GM18861 (cell line): ENCODE measurements at regions not wholly inside any gene's neighbourhood (a gene's known extent, or its start where the extent isn't known, plus 50 kb on each side); places are given as distances from the start of the nearest gene placed in this dataset.

ENCODE experiments used
- ATAC-seq: cut with Tn5 transposase; IDR thresholded peaks from one replicate; pipeline ENCODE4 v1.9.1; 2021; ENCODE audit not compliant: unreplicated experiment

DNA sequence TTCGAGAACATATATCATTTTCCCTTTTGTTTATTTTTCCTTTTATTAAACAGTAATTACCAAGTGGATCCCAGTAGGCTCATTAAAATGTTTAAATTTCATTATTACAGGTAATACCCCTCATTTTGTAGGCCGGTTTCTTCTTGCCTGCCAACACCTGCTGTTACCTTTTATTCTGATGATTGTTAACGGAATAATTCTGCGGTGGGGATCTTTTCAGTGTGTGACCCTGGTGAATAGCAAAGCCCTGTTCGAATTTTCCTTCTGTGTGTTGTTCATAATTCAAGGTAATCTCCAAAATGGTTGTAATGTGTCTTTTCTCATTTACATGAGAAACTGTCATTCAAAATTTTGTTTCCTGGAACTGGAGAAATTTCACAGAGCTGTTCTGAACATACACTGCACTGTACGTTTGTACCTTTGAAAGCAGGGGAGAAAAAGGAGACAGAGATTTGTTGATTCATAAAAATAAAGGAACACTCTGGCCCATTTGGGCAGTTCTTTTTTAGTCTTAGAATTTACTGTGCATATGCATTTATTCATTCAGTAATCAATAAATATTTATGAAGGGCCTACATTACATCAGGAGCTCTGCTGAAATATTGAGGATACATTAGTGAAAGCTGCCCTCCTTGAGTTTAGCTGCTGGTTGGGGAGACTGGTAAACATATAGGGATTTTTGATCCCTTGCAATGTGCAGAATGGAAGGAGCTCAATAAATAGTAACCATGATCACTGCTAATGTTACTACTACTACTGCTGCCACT lies 502.0 kb downstream of the QKI start:
- no peak for ATAC-seq

DNA sequence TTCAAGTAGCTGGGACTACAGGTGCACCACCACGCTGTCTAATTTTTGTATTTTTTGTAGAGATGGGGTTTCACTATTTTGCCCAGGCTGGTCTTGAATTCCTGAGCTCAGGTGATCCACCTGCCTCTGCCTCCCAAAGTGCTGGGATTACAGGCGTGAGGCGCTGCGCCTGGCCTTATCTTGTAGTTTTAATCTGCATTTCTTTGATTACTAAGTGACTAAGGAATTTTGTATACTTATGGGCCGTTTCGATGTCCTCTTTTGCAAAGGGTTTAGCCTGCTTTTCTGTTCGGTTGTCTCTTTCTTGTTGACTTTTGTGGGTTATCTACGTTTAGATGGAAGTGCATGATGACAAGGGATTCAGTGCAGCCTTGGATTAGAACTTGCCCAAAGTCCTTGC lies 500.6 kb downstream of the QKI start:
- no peak for ATAC-seq

DNA sequence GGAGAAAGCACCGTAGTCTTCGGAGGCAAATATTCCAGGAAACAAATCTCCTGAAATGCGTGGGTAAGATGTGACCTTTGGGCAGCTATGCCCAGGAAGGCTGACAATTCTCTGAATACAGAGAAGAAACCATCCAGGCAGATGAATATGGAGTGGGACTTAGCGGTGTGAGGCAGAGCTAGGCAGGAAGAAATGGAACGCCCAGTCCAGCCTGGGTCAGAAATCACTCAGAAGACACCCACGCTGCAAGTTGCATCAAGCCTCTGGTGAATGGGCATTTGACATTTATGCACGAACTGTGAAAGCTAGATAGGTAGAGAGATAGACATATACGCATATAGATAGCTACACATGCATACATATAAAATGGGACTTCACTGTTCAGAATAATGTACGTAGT lies 498.5 kb downstream of the QKI start:
- ATAC-seq = no peak

DNA sequence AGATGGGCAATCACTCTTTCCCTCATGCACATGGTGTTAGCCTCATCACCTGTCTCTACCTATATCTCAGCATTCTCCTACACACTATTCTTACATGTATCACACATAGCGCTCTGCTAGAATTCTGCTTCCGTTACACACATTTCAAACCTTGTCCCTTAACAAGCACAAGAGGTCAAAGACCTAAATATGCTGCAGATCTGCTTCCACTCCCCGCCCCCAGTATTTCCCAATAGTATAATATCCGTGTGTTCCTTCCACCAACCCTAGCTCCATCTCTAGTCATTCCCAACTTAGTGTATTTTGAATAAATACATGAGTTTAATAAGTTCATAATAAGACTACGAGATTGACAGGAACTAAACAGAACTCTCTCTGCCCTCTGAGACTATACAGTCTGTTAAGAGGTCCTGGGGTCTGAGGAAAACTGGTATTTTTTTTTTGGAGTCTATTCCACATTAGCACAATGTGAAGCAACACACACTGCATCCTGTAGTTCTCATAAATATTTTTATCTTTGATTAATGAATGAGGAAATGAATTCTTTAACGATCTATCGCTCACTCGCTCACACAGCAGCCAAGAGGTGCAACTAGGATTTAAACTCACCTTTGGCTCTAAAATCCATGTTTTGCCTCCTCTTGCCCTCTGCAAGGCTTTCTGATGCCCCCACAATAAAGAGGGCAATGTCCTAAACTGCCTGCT lies 491.6 kb downstream of the QKI start:
- ATAC-seq = no peak

DNA sequence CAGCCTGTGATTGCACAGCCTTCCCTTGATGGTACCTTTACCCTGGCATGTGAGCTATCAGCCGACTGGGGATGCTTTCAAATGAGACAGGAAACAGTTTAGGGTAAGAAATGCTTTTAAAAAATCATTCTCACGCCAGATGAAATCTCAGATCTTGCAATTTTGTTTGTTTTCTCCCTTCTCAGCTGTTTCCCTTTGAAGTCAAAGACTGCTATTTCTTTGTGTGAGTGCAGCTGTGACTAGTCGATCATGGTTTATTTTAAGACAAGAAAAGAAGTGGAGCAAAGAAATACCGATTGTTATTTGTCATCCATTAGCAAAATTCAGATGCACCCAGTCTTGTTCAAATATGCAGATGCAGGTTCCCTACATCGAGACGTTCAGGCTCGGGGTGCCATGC lies 489.7 kb downstream of the QKI start:
- ATAC-seq = no peak

DNA sequence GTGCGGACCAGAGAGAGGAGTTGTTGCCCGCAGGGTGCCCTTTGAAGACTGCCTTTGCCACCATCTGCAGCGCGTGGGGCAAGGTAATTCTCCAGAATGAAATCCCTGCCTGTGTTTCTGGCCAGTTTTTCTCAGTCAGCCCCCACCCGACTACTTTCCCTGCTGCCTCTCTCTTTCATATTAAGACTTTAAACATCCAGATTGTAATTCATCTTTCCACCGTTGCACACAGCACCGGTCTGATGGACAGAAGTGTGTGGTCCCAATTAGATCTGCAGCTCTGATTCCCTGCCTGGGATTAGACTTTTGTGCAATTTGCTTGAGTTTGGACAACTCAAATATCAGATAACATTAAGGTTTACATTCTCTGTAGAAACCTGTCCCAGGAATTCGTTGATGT lies 489.0 kb downstream of the QKI start:
- no peak for ATAC-seq

DNA sequence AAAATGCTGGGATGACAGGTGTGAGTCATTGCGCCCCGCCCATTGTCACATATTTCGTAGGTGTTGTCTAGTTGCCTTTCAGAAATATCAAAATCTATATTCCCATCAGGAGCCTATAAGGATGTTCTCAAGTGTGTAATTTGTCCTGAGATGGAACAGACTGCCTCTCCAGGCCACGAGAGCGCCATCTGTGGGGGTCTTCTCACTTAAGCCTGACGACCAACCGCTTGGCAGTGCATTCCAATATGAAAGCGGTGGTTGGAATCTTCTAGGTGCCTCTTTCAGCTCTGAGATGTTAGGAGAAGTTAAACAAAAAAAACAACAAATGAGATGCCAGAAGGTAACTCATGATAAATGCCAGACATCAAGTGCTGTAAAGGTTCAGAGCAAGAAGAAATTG lies 488.5 kb downstream of the QKI start:
- no peak for ATAC-seq

DNA sequence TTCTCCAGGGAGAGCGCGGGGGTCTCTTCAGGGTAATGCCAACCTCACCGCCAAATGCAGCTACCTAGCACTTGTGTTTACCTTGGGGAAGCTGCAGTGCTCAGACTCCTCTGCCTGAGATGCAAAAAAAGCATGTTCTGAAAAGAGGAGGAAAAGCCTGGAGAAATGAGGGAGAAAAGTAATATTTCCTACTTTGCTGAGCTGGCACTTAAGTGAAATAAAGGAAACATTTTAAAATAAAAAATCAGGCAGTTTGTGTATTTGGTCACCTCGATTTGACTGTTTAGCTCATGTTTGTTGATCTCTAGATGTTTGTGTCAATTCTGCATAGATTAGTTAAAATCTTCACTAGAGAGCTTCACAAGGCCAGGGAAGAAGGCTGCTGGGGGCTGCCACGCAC lies 487.2 kb downstream of the QKI start:
- no peak for ATAC-seq

DNA sequence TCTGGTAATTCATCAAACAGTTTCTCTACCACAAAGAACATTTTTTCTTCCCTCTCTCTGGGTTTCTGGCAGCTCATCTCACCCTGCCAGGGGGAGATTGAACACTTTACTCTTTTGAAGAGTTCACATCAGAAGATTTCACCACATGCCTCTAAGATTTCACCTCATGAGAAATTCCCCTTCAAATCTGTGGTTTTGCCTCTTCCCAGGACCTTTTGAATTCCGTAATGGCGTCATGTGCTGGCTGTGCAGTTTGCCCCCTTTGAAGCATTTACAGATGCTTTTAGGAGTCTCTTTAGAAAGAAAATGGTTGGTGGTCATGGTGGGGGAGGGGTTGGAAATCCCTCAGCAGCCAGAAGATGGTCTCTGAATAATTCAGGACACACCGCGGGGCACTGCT lies 486.1 kb downstream of the QKI start:
- no peak for ATAC-seq

DNA sequence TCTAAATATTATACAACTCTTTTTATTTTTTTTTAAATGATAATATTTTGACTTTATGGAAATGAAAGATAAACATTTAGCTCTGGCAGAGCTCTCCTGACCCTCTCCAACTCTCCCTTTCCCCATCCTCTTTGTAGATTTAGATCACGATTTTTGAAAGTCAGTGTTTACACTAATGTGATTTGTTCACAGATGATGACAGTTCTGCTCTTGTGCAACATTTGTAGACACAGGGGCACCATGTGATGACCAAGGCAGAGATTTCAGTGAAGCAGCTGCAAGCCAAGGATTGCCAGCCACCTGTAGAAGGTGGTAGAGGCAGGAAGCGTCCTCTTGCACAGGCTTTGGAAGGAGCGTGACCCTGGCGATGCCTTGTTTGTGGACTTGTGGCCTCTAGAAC lies 483.2 kb downstream of the QKI start:
- ATAC-seq = no peak

DNA sequence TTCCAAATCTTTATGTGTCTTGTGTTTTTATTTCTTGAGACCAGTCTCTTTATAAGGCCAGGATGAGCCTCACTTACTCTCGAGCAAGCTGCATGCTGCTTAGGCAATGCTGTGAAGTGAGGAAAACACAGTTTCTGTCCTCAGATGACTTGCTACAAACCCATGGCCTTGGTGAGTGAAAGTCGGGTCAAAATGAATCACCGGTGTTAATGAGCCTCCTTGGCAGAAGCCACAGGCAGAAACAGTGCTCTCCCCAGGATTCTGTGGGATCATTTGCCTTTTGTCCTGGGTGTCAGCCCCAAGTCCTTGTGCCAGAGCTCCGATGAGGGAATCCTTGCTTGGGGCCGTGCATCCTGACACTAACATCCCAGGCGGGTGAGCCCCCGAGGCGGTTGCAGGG lies 482.5 kb downstream of the QKI start:
- no peak for ATAC-seq

DNA sequence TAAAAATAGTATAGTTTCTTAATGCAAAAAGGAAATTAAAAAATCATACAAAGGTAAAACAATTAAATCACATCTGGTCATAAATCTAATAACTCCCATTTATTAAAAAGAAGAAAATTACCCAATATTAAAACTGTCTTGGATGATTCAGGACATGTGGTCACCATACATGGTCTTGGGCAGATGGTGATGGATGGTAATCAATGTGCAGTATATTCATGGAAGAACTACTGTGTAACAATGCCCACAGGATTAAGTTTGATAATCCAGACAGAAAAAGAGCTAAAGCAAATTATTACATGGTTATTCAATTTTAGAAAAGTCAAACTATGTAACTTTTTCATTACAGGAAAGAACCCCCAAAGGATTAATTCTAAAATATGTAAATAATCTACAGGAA lies 480.6 kb downstream of the QKI start:
- no peak for ATAC-seq

DNA sequence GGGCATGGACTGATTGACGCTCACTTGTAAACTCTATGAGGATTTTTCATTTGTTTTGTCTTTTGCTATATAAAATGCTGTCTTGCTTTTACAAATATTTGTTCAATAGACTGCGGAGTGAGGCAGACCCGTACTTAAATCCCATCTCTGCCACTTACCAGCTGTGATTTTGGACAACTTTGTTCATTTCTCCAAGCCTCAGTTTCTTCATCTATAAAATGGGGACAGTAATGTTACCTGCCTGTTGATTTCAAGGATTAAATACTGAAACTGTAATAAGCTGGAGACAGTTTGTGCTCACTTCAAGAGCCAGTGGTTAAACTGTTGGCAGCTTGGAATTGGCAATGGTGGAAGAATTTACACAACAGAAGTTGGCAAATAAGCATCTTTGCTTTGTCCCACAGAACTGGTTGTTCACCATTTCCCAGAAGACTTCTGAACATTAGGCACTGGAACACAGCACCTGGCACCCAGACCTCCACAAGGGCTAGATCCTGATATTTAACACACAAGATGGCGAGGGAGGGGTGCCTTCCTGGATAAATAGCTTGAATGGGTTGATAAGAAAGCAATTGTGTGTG lies 479.2 kb downstream of the QKI start:
- ATAC-seq = no peak

DNA sequence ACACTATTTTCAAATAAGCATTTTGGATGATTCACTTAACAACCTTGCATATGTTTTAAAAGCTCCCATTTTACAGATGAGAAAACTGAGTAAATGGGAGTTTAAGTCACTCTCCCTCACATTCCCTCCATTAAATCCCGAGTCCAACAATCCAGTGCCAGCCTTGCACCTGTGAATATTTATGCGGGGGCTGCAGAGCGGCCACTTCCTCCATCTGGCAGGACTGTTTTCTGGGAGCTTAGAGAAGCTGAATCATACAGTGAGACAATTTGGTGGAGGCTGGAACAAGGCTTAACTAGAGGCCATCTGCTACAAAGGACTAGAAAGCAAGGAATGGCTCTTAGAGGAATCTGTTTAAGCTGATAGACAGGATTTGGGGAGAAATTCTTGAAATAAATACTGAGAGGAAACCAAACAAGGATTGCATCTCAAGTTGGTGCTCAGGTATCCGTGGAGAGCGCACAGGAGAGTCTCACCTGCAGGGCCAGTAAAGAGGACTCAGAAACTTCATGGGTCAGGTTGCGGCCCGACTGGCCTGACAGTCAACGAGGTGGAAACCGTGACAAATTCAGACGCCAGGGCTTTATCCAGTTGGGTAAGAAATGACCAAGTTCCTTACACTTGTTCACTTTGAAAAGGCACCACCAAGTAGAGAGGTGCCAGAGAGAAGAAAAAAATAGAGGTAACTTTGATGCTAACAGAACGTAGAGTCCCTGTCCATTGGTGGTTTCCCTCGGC lies 478.5 kb downstream of the QKI start:
- ATAC-seq = no peak

DNA sequence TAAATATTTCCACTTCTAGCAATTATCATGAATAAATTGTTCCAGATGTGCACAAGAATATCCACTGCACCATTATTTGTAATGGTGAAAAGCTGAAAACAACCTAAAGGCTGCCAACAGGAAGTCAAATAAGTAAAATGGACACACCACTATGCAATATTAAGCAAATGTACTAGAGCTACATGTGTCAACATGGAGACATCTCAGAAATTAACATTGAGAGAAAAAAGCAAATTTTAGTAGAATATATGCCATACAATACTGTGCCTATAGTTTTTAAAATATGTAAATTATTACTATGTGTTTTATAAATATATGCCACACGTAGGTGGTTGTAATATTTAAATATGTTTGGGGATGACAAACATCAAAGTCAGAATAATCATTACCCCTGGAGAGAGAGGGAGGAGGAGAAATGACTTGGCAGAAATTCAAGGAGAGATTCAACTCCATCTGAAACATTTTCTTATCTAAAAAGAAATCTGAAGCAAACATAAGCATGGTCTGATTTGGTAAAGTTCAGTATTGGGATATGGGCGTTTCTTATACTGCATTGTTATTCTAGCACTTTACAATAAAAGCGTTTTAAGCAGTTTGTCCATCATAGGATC lies 475.5 kb downstream of the QKI start:
- no peak for ATAC-seq

DNA sequence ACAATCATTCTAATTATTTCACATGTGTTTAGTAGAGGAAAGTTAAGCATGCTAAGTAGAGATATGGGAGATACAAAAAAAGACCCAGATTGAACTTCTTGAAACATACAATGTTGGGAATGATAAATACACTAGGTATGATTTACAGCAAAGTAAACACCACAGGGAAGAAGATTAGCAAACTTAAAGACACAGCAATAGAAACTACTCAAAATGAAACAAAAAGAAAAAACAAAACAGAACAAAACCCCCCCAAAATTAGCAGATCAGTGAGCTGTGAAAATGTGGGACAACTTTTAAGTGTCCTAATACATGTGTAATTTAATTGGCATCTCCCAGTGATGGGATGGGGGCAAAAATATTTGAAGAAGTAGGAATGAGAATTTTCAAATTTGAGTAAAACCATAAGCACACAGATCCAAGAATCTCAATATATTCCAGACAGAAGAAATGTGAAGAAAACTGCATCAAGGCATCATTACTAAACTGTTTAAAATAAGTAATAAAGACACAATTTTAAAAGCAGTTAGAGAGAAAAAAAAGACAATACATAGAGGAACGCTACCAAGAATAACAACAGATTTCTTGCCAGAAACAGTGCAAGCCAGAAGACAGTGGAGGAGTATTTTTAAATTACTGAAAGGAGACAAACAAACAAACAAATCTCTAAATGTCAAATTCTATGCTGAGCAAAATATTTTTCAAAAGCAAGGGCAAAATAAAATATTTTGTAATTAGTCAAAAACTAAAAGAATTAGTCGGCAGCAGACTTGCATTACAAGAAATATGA lies 473.7 kb downstream of the QKI start:
- ATAC-seq = no peak

DNA sequence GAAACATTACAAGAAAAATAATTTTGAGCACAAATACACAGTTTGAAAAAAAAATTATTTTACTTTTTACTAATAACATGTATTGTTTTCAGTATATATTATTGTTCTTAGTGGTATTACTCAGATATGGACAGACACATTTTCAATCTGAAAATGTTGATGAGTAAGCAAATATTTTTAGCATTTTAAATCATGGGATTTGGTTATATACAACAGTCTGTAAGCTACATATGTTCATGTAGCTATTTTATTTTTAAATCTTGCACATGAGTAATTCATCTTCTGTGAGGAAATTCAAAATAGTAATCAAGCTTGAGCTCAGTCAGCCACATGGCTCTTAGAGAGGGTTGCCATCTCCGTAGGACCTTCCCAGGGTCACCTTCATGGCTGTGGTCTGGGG lies 471.9 kb downstream of the QKI start:
- no peak for ATAC-seq

DNA sequence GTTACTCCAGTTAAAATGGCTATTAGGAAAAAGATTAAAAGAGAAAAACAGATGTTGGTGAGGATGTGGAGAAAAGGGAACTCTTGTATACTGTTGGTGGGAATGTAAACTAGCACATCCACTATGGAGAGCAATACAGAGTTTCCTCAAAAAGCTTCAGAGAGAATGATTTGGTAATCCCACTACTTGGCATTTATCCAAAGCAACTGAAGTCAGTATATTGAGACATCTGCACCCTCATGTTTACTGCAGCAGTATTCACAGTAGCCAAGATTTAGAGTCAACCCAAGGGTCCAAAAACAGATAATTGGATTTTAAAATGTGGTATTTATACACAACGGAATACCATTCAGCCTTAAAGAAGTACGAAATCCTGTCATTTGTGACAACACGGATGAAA lies 469.5 kb downstream of the QKI start:
- ATAC-seq = no peak

DNA sequence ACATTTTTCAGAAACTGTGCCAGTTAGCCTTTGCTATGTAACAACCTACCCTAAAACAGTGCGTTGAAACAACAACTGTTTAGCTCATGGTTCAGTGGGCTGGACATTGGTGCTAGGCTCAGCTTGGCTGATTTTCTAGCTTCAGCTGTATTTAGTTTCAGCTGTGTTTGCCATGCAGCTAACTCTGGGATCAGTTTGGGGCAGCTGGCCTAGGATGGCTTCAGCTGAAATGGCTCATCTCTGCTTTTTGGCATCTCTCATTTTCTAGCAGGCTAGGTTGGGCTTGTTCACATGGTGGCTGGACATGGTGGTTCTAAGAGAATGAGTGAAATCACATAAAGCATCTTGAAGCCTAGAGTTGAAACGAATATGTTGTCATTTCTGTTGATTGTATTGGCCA lies 464.2 kb downstream of the QKI start:
- ATAC-seq = no peak

DNA sequence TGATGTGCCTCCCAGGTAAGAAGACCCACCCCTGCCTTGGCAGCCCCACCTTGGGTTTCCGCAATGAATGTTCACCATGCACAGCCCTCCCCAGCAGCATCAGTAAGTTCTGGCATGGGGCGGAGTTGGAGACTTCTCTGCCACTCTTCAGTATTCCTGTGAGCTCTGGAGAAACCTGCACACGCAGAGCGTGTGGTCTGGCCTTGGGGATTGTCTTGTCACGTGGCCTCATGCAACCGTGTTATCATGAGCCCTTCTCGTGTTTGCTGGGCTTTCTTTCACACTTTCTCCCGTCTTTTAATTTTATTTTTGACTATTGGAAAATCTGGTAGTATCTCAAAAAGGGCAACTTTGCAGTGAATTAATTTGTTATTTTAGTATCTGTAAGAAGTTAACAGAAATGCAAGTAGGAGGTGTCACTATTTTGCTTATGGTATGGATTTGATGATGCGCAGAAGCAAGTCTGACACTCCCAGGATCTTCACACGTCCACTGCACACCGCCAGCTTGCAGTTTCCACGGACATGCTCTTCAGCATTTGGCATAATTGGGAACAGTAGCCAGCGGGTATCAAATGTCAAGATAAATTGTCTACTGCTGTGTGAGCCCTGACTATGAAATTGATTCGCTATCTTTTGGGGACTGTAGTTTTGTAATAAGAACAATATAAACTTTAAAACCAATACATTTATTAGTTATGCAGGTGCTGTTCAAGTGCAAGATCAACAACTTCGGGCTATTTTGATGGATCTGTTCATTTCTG lies 463.5 kb downstream of the QKI start:
- no peak for ATAC-seq
